KG1 (cell line): ENCODE measurements at regions not wholly inside any gene's neighbourhood (a gene's known extent, or its start where the extent isn't known, plus 50 kb on each side); places are given as distances from the start of the nearest gene placed in this dataset.

Experiments used
- DNase-seq: peaks from one replicate; lab custom pipeline; 2025; lab: John Stamatoyannopoulos, UW

GRCh38 chr18:26741758-26742157 lies 123.7 kb downstream of the AQP4 start:
- no peak for DNase-seq

- no peak for DNase-seq
Measured at GRCh38 chr18:26741048-26741447, 124.5 kb downstream of the AQP4 start.

GRCh38 chr18:26740396-26740795 lies 125.1 kb downstream of the AQP4 start:
- no peak for DNase-seq

- DNase-seq = no peak
Measured at GRCh38 chr18:26738706-26739105, 126.8 kb downstream of the AQP4 start.

GRCh38 chr18:26736301-26736700 lies 129.2 kb downstream of the AQP4 start:
- DNase-seq = no peak

GRCh38 chr18:26734760-26735159 lies 130.7 kb downstream of the AQP4 start:
- no peak for DNase-seq

- DNase-seq = no peak
Measured at GRCh38 chr18:26729449-26729848, 136.1 kb downstream of the AQP4 start.

GRCh38 chr18:26729008-26729407 lies 136.5 kb downstream of the AQP4 start:
- no peak for DNase-seq

- DNase-seq = no peak
Measured at GRCh38 chr18:26723981-26724380, 141.5 kb downstream of the AQP4 start.

- DNase-seq = no peak
Measured at GRCh38 chr18:26722565-26722931, 143.0 kb downstream of the AQP4 start.

- DNase-seq = no peak
Measured at GRCh38 chr18:26721854-26722564, 143.5 kb downstream of the AQP4 start.

GRCh38 chr18:26719896-26720295 lies 145.6 kb downstream of the AQP4 start:
- DNase-seq = no peak

- DNase-seq = no peak
Measured at GRCh38 chr18:26717123-26717719, 148.3 kb downstream of the AQP4 start.

- no peak for DNase-seq
Measured at GRCh38 chr18:26714739-26715138, 150.8 kb downstream of the AQP4 start.

GRCh38 chr18:26711756-26712155 lies 153.8 kb downstream of the AQP4 start:
- no peak for DNase-seq

- no peak for DNase-seq
Measured at GRCh38 chr18:26710470-26711096, 154.9 kb downstream of the AQP4 start.

GRCh38 chr18:26709897-26710296 lies 155.6 kb downstream of the AQP4 start:
- DNase-seq = no peak

- DNase-seq = no peak
Measured at GRCh38 chr18:26708806-26709716, 156.4 kb downstream of the AQP4 start.

- DNase-seq = no peak
Measured at GRCh38 chr18:26706911-26707351, 158.6 kb downstream of the AQP4 start.

GRCh38 chr18:26705757-26706156 lies 157.4 kb upstream of the KCTD1 start:
- DNase-seq = no peak

- DNase-seq = no peak
Measured at GRCh38 chr18:26703170-26703930, 155.0 kb upstream of the KCTD1 start.

- no peak for DNase-seq
Measured at GRCh38 chr18:26702086-26702485, 153.7 kb upstream of the KCTD1 start.
